GM21528 (cell line): ENCODE measurements at regions not wholly inside any gene's neighbourhood (a gene's known extent, or its start where the extent isn't known, plus 50 kb on each side); places are given as distances from the start of the nearest gene placed in this dataset.

Experiments used
- ATAC-seq: cut with Tn5 transposase; IDR thresholded peaks from one replicate; pipeline ENCODE4 v1.9.1; 2021; ENCODE audit warnings: mild to moderate bottlenecking, moderate library complexity; ENCODE audit not compliant: unreplicated experiment, low FRiP score

GRCh38 chr14:29425705-29426482, 501.8 kb downstream of the PRKD1 start:
- ATAC-seq: no peak

- ATAC-seq: no peak
Observed at GRCh38 chr14:29442696-29443095, 485.0 kb downstream of the PRKD1 start.

DNA sequence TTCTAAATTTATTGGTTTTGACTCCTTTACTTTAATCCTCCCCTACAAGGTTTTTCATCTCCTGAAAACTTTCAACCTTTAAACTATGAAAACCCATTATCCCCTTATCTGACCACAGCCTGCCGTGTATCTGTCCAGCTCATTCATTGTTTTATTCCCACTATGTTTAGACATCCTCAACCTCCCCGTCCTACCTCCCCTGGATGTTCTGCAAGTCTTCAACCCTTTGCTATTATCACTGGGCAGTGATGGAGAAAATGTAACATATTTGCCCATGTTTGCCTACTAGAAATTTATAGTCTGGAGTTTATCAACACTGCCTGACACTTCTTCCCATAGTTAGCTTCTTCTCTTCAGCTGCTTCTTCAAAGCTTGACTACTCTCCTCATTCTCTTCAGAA, 483.4 kb downstream of the PRKD1 start:
- no peak for ATAC-seq

- no peak for ATAC-seq
Observed at GRCh38 chr14:29444805-29445204, 482.8 kb downstream of the PRKD1 start.

DNA sequence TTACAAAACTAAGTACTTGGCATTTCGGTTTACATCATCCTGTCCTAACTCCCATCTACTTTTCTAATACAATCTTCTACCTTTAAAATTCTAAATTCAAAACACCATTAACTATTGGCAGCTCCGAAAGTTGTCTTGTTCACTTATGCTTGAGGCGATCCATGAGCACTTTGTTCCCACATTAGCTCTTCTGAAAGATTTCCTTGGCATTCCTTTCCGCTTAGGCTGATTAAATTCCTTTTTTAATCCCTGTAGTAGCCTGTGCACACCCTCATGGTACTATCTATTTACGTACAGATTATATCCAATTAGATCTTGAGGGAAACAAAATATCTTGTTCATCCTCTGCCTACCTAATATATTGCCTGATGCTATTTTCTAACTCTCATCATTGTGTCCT, 480.7 kb downstream of the PRKD1 start:
- ATAC-seq: no peak

DNA sequence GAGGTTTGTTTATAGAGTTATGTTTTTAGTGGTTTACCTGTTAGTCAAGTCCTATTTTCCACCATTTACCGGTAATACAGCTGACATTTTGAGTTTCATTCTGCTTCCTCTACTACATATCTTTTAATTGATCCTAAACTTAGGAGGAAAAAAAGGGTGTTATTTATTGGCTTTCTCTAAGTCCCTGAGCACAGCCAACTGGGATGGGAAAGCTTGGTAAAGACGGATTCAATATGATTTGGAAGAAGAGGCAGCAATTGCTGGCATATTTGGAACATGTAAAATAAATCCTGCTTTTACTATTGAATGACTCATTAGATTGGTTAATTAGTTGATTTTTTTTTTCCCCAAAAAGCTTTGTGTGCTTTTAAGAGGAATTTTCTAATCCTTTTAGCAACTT, 475.7 kb downstream of the PRKD1 start:
- ATAC-seq: no peak

DNA sequence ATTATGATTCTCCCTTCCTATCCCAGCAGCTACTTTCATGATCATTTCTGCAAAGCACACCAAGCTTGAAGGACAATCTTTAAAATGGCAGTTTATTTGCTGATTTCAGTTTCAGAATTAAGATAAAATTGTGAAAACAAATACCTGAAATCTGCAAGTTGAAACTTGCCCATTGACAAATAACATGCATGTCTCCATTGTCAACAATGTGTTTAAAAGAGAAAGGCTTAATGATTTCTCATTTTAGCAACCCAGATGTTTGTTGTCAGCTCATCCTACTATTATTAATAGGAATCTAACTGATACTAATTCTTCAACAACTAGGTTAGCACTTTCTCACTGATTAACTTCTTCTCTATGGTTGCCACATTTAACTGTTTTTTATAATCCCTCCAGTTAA, 474.6 kb downstream of the PRKD1 start:
- no peak for ATAC-seq

- no peak for ATAC-seq
Observed at GRCh38 chr14:29454026-29454693, 473.5 kb downstream of the PRKD1 start.

DNA sequence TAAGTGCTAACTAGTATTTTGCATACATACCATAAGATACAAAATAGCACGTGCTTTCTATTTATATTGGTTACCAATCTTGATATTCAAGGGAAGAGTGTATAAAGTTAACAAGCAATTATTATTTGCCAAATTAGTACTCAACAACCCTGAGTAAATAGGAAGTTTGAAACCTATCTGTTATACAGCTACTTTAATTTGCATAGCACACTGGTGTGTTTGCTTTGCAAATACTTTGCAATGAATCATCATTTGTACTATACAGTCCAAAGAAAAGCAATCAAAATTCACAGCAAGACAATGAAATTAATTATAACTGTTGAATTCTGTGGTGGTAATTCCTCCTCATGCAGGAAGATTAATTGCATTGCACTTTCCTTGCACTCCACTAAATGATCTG, 469.1 kb downstream of the PRKD1 start:
- no peak for ATAC-seq

GRCh38 chr14:29459531-29459930, 468.1 kb downstream of the PRKD1 start:
- ATAC-seq: no peak

- ATAC-seq: no peak
Observed at GRCh38 chr14:29459969-29460560, 467.6 kb downstream of the PRKD1 start.

DNA sequence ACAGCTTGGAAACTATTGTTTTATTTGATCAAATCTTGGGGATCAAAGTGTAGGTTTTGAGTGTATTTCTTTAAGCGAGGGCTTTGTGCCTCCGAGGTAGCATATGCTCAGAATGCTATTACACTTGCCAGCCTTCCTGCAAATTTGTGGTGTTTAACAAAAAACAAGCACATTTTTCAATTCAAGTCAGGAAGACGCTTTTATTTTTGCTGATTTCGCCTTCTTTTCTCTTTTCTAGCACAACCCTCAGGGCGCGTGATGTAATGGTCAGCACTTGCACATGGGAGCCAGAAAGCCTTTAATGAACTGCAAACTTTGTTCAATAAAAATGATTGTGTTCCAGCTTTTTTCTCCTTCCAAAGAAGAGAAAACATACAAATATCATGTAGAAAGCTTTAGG, 466.5 kb downstream of the PRKD1 start:
- ATAC-seq: no peak

- no peak for ATAC-seq
Observed at GRCh38 chr14:29461506-29461905, 466.1 kb downstream of the PRKD1 start.

- no peak for ATAC-seq
Observed at GRCh38 chr14:29462321-29462720, 465.3 kb downstream of the PRKD1 start.

- no peak for ATAC-seq
Observed at GRCh38 chr14:29462772-29463171, 464.9 kb downstream of the PRKD1 start.

DNA sequence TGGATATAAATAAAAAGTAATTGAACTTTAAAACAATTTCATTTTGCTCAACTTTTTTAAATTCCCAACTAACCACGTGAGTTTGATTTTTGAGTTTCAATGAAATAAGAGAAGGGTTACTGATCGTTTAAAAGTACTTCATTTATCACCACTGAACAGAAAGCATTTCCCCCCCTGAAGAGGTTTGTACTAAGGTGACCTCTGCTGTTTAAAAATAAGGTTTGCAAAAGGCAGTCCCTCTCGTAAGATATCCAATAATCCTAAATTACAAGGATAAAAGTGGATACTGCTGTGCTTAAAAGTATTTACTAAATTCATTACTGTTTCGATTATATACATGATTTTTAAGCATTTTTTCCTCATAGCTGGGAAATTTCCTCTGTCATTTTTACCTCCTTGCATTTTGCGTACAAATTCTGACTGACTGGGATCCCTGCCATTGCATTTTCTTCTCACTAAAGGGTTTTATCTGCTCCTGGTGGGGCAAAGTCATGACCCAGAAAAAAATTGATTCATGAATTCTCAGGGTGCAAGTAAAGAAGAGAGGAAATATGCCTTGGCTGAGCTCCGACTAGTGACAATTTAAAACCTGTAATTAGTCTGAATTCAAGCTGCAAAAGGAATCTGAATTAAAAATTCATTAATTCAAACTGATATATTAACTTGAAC, 463.8 kb downstream of the PRKD1 start:
- no peak for ATAC-seq

DNA sequence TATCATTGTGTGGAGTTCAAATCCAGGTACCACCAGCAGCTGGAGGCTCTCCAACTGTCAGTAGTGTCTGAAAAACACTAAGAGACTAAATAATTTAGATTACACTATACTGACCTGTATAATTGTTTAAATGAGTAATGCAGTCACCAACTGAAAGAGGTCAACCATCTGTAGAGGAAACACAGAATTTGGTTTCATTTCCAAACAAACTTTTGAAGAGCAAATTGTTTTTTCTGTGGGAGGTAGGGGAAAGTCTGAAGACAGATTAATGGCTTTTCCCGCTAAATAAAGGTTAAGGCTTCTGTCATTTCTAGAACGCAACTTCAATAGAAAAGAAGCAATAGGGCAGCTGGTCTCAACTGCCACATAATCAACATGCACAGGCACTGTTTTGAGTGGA, 462.6 kb downstream of the PRKD1 start:
- no peak for ATAC-seq

- ATAC-seq: no peak
Observed at GRCh38 chr14:29475641-29476040, 452.0 kb downstream of the PRKD1 start.

GRCh38 chr14:29486132-29486531, 441.5 kb downstream of the PRKD1 start:
- no peak for ATAC-seq

- ATAC-seq: no peak
Observed at GRCh38 chr14:29489911-29490425, 437.7 kb downstream of the PRKD1 start.

DNA sequence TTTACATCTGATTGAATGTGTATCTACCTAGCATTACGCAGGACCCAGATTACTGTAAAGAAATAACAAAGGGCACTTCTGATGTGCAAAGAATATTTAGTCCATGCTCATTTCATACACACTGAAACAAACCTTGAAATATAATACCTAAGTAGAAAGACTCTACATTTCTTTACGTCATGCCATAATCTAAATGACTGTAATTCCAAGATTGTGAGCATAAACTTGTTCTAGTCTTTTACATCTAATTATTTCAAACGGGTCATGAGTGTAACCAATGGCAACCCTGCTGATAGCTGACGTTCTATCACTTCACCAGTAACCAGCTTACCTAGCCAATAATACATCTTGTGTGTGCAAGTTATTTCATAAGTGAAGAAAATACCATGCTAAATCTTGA, 433.8 kb downstream of the PRKD1 start:
- ATAC-seq: no peak
